ENCODE measurements at regions not wholly inside any gene's neighbourhood (a gene's known extent, or its start where the extent isn't known, plus 50 kb on each side); places are given as distances from the start of the nearest gene placed in this dataset.

GRCh38 chr6:121961619-121962125 is 437.8 kb upstream of the HSF2 start:
- POLR2A ChIA-PET, result no interaction called here

DNA sequence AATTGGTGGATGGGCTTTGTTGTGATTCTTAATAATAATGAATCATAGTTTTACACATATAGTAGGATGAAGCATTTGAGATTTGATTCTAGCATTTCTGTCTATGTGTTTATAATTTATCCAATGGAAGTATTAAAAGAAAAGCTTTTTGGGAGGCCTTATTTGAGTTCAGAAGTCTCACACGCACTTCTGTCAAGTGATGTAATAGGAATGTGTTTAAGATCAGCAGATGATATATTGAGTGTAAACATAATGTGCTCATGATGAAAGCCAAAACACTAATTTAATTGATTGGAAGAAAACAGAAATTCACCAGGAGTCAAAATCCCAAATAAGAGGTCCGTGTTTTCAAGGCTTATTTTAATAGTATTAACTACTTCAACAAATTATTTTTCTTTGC is 435.6 kb upstream of the HSF2 start:
- H3K27me3 ChIP-seq (ENCODE audit: control insufficient read depth, insufficient read depth, low read length), result no peaks in the 10 kb centered on the region
- POLR2A ChIA-PET, result no interaction called here
- CTCF ChIA-PET, result no interaction called here

More at GRCh38 chr6:121961619-121962125, 437.8 kb upstream of the HSF2 start:
- no peaks in the 10 kb centered on the region for H3K27me3 ChIP-seq (ENCODE audit: control insufficient read depth, insufficient read depth, low read length)
- H3K4me1 ChIP-seq (ENCODE audit: control insufficient read depth, insufficient read depth, low read length), result no peaks in the 10 kb centered on the region
- intact Hi-C loops (cut with micrococcal nuclease; ENCODE audit: unreplicated experiment), result no loop called here
- no peak for ATAC-seq
- no peak for DNase-seq (ENCODE audit: low read depth, low spot score)
- in situ Hi-C loops (cut with HindIII; ENCODE audit: low pct_unique_long_range_greater_than_20kb, low sequenced_read_pairs), result no loop called here
- CTCF ChIA-PET, result no interaction called here
- no peaks in the 10 kb centered on the region for H3K9me3 ChIP-seq (ENCODE audit: control insufficient read depth, insufficient read depth, low read depth, low read length)
- no peak overlapping the region for H3K4me3 ChIP-seq (ENCODE audit: low read depth in 2 of 2, low read length in 2 of 2)
- TF ChIP-seq REST (IDR thresholded peaks at IDR 0.05; ENCODE audit: insufficient read depth in 1 of 2, low read depth in 2 of 2, low read length in 1 of 2) (no peak), POLR2AphosphoS5 (IDR thresholded peaks at IDR 0.05; ENCODE audit: low read depth, low read length) (no peak), TCF7L2 (IDR thresholded peaks at IDR 0.05; ENCODE audit: low read depth, low read length) (no peak)
- no TSS peak for BruUV-seq (replicated peaks)
- H3K36me3 ChIP-seq (ENCODE audit: control insufficient read depth, insufficient read depth, low read length), result no peaks in the 10 kb centered on the region
- no peak overlapping the region for H3K27ac ChIP-seq (ENCODE audit: low read length)

More for the DNA sequence above, 435.6 kb upstream of the HSF2 start:
- H3K4me1 ChIP-seq (ENCODE audit: control insufficient read depth, insufficient read depth, low read length), result no peaks in the 10 kb centered on the region
- H3K36me3 ChIP-seq (ENCODE audit: control insufficient read depth, insufficient read depth, low read length), result no peaks in the 10 kb centered on the region; the same call in 1 of the 2 replicates
- TF ChIP-seq, protein P1, sequence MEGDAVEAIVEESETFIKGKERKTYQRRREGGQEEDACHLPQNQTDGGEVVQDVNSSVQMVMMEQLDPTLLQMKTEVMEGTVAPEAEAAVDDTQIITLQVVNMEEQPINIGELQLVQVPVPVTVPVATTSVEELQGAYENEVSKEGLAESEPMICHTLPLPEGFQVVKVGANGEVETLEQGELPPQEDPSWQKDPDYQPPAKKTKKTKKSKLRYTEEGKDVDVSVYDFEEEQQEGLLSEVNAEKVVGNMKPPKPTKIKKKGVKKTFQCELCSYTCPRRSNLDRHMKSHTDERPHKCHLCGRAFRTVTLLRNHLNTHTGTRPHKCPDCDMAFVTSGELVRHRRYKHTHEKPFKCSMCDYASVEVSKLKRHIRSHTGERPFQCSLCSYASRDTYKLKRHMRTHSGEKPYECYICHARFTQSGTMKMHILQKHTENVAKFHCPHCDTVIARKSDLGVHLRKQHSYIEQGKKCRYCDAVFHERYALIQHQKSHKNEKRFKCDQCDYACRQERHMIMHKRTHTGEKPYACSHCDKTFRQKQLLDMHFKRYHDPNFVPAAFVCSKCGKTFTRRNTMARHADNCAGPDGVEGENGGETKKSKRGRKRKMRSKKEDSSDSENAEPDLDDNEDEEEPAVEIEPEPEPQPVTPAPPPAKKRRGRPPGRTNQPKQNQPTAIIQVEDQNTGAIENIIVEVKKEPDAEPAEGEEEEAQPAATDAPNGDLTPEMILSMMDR (IDR thresholded peaks at IDR 0.05), result no peak
- TF ChIP-seq SIN3A (IDR thresholded peaks at IDR 0.05; ENCODE audit: borderline replicate concordance, insufficient read depth, low read depth, low read length) (no peak), REST (IDR thresholded peaks at IDR 0.05; ENCODE audit: insufficient read depth in 1 of 2, low read depth in 2 of 2, low read length in 1 of 2) (no peak), TCF7L2 (IDR thresholded peaks at IDR 0.05; ENCODE audit: low read depth, low read length) (no peak), POLR2AphosphoS5 (IDR thresholded peaks at IDR 0.05; ENCODE audit: low read depth, low read length) (no peak)
- no peak overlapping the region for H3K27ac ChIP-seq (ENCODE audit: low read length)
- intact Hi-C loops (cut with micrococcal nuclease; ENCODE audit: unreplicated experiment) (no loop called here), in situ Hi-C loops (cut with HindIII; ENCODE audit: low pct_unique_long_range_greater_than_20kb, low sequenced_read_pairs) (no loop called here)
- H3K4me3 ChIP-seq (ENCODE audit: low read depth in 2 of 2, low read length in 2 of 2), result no peak overlapping the region
- no TSS peak for BruUV-seq (replicated peaks)
- 0 out of 2 replicates have a peak, but pooled peaks cover 3% of the 10 kb centered on the region for H3K9me3 ChIP-seq (ENCODE audit: control insufficient read depth, insufficient read depth, low read depth, low read length)
- DNase-seq (ENCODE audit: low read depth, low spot score) (no peak), ATAC-seq (no peak)

All from Panc1 (cell line).